GM23248 (cell line): ENCODE measurements at regions not wholly inside any gene's neighbourhood (a gene's known extent, or its start where the extent isn't known, plus 50 kb on each side); places are given as distances from the start of the nearest gene placed in this dataset.

ENCODE experiments used
- DNase-seq: peaks from one replicate; pipeline ENCODE4 v3.0.0-alpha.2; 2015
- H2AFZ ChIP-seq: fragments of 200-600 bp; sonication (generic); 2 replicates; pipeline ENCODE4 v1.6.1; 2016; ENCODE audit warnings: antibody characterized with exemption
- H3F3A ChIP-seq: fragments of 200-600 bp; sonication (generic); 2 replicates; pipeline ENCODE4 v1.6.1; 2016; ENCODE audit warnings: mild to moderate bottlenecking, antibody characterized with exemption, mixed run types; ENCODE audit not compliant: insufficient read depth
- H3K27ac ChIP-seq: fragments of 200-600 bp; sonication (generic); 2 replicates; pipeline ENCODE4 v1.5.1; 2016; ENCODE audit warnings: mild to moderate bottlenecking
- H3K27me3 ChIP-seq: fragments of 200-600 bp; sonication (generic); replicated peaks from 2 replicates; pipeline ENCODE4 v1.6.1; 2016; ENCODE audit warnings: mild to moderate bottlenecking; ENCODE audit not compliant: insufficient read depth
- H3K36me3 ChIP-seq: fragments of 200-600 bp; sonication (generic); 2 replicates; pipeline ENCODE4 v1.6.1; 2016; ENCODE audit warnings: low read depth, mild to moderate bottlenecking
- H3K4me1 ChIP-seq: fragments of 200-600 bp; sonication (generic); 2 replicates; pipeline ENCODE4 v1.6.1; 2016; ENCODE audit warnings: mild to moderate bottlenecking; ENCODE audit not compliant: insufficient read depth
- H3K4me2 ChIP-seq: fragments of 200-600 bp; sonication (generic); one replicate; pipeline ENCODE4 v1.6.1; 2016; ENCODE audit warnings: mild to moderate bottlenecking; ENCODE audit not compliant: unreplicated experiment
- H3K4me3 ChIP-seq: fragments of 200-600 bp; sonication (generic); 2 replicates; pipeline ENCODE4 v1.5.1; 2016; ENCODE audit warnings: mild to moderate bottlenecking
- H3K79me2 ChIP-seq: fragments of 200-600 bp; sonication (generic); 2 replicates; pipeline ENCODE4 v1.6.1; 2016; ENCODE audit warnings: mild to moderate bottlenecking; ENCODE audit not compliant: insufficient read depth
- H3K9ac ChIP-seq: fragments of 200-600 bp; sonication (generic); 2 replicates; pipeline ENCODE4 v1.6.1; 2016; ENCODE audit warnings: mild to moderate bottlenecking
- H3K9me2 ChIP-seq: fragments of 200-600 bp; sonication (generic); 2 replicates; pipeline ENCODE4 v1.6.1; 2016; ENCODE audit warnings: mixed run types, mild to moderate bottlenecking, moderate library complexity; ENCODE audit not compliant: insufficient read depth
- H3K9me3 ChIP-seq: fragments of 200-600 bp; sonication (generic); one replicate; pipeline ENCODE4 v1.6.1; 2017; ENCODE audit warnings: low read depth
- H4K20me1 ChIP-seq: fragments of 200-600 bp; sonication (generic); 2 replicates; pipeline ENCODE4 v1.6.0; 2016; ENCODE audit not compliant: insufficient read depth
- EZH2 ChIP-seq: fragments of 200-600 bp; sonication (generic); IDR thresholded peaks from 2 replicates; pipeline ENCODE4 v1.6.1; 2018; ENCODE audit warnings: antibody characterized with exemption, mild to moderate bottlenecking; ENCODE audit not compliant: insufficient read depth, poor library complexity, severe bottlenecking
- EZH2phosphoT487 ChIP-seq: fragments of 200-600 bp; sonication (generic); IDR thresholded peaks from 2 replicates; pipeline ENCODE4 v1.6.1; 2018; ENCODE audit warnings: antibody characterized with exemption, moderate library complexity, mild to moderate bottlenecking, low read depth; ENCODE audit not compliant: insufficient read depth
- WGBS, 2 experiments: methylation state at CpG; one replicate each; pipeline ENCODE4 v1.1.6; 2015 to 2017; ENCODE audit warnings: low lambda C conversion rate in 2 of 2, low coverage in 1 of 2; ENCODE audit errors: missing lambda C conversion rate in 2 of 2; 5-methylcytosine and 5-hydroxymethylcytosine counted together
- in situ Hi-C: fragments of 300-500 bp; cut with MboI; formaldehyde crosslinking; loops from 2 replicates; pipeline ENCODE4 v1.15.0; 2020

DNA sequence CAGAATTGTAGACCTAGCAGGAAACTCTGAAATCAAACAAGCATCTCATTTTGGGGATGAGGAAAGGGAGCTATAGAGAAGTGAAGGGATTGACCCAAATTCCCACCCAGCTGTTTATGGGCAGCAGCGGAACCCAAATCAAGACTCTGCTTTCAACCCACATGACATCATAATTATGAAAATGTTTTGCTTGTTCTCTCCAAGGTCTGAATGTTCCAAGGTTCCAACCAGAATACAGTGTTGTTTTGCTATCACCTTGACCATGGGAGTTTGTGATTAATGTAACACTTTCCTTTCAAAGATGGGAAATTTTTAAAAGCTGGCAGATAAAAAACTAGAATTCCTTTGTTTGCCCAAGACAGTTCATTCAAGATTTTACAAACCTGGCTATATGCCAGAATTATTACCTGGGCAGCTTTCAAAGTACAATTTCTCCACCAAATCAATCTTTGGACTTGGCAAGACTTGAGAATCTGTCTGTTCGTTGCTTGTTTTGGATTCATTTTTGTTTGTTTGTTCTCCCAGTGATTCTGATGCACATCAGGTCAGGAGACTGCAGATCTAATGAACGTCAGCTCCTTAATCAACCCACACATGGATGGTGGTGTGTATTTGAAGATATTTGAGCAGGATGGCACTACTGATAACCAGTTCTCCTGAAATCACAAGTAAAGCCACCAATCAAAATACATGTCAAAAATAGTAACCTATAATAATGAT lies 322.7 kb downstream of the FOXO1 start:
- in situ Hi-C loops = no loop called here
- no peak for DNase-seq

GRCh38 chr13:40344270-40345148 lies 321.9 kb downstream of the FOXO1 start:
- Histone ChIP-seq H3K9ac (no peak overlapping the region), H3K4me2 (no peak overlapping the region), H3F3A (no peaks in the 10 kb centered on the region), H3K79me2 (no peaks in the 10 kb centered on the region), H3K4me3 (no peak overlapping the region), H3K9me3 (no peaks in the 10 kb centered on the region), H4K20me1 (no peaks in the 10 kb centered on the region), H3K27ac (no peak overlapping the region), H3K27me3 (0 out of 2 replicates have a peak, but pooled peaks cover 7% of the 10 kb centered on the region), H2AFZ (no peak overlapping the region), H3K36me3 (no peaks in the 10 kb centered on the region), H3K4me1 (no peaks in the 10 kb centered on the region; the same call in 1 of the 2 replicates), H3K9me2 (no peaks in the 10 kb centered on the region)
- DNase-seq = no peak
- TF ChIP-seq EZH2phosphoT487 (no peak), EZH2 (no peak)
- WGBS, 2 experiments = 60 to 71% methylated on average over 11 of the region's 11 CpGs
- in situ Hi-C loops = no loop called here

More for the DNA sequence above, 322.7 kb downstream of the FOXO1 start:
- Histone ChIP-seq H3K27me3 (0 out of 2 replicates have a peak, but pooled peaks cover 7% of the 10 kb centered on the region), H3K27ac (no peak overlapping the region), H3K79me2 (no peaks in the 10 kb centered on the region), H3K36me3 (no peaks in the 10 kb centered on the region), H2AFZ (no peak overlapping the region), H3K9ac (no peak overlapping the region), H3K9me2 (no peaks in the 10 kb centered on the region), H3K4me2 (no peak overlapping the region), H3K4me1 (no peaks in the 10 kb centered on the region; the same call in 1 of the 2 replicates), H3K9me3 (no peaks in the 10 kb centered on the region), H4K20me1 (no peaks in the 10 kb centered on the region), H3F3A (no peaks in the 10 kb centered on the region), H3K4me3 (no peak overlapping the region)
- TF ChIP-seq EZH2phosphoT487 = no peak
- TF ChIP-seq EZH2 = no peak
- 25 to 35% methylated on average over 3 of the region's 3 CpGs for WGBS, 2 experiments

GRCh38 chr13:40345149-40345514 lies 321.3 kb downstream of the FOXO1 start:
- 71 to 81% methylated on average over 2 of the region's 2 CpGs for WGBS, 2 experiments
- H3K27me3 ChIP-seq = 0 out of 2 replicates have a peak, but pooled peaks cover 7% of the 10 kb centered on the region
- no peak overlapping the region for H3K9ac ChIP-seq
- no peak for DNase-seq
- no peak overlapping the region for H3K4me2 ChIP-seq
- no peaks in the 10 kb centered on the region for H3K9me3 ChIP-seq
- TF ChIP-seq EZH2phosphoT487 (no peak), EZH2 (no peak)
- no peaks in the 10 kb centered on the region for H3K36me3 ChIP-seq
- no peak overlapping the region for H3K4me3 ChIP-seq
- H3K79me2 ChIP-seq = no peaks in the 10 kb centered on the region
- no peaks in the 10 kb centered on the region for H4K20me1 ChIP-seq
- in situ Hi-C loops = no loop called here
- H3F3A ChIP-seq = no peaks in the 10 kb centered on the region
- no peaks in the 10 kb centered on the region; the same call in 1 of the 2 replicates for H3K4me1 ChIP-seq
- H3K27ac ChIP-seq = no peak overlapping the region
- H2AFZ ChIP-seq = no peak overlapping the region
- no peaks in the 10 kb centered on the region for H3K9me2 ChIP-seq

GRCh38 chr13:40345654-40346372 lies 320.6 kb downstream of the FOXO1 start:
- no peak overlapping the region for H3K4me2 ChIP-seq
- H3K27me3 ChIP-seq = 0 out of 2 replicates have a peak, but pooled peaks cover 7% of the 10 kb centered on the region
- in situ Hi-C loops = no loop called here
- no peaks in the 10 kb centered on the region for H4K20me1 ChIP-seq
- H3K9ac ChIP-seq = no peak overlapping the region
- no peak overlapping the region for H3K27ac ChIP-seq
- no peaks in the 10 kb centered on the region for H3K9me2 ChIP-seq
- no peaks in the 10 kb centered on the region for H3F3A ChIP-seq
- no peaks in the 10 kb centered on the region for H3K9me3 ChIP-seq
- H2AFZ ChIP-seq = no peak overlapping the region
- no peaks in the 10 kb centered on the region; the same call in 1 of the 2 replicates for H3K4me1 ChIP-seq
- no peak for TF ChIP-seq EZH2
- H3K79me2 ChIP-seq = no peaks in the 10 kb centered on the region
- no peaks in the 10 kb centered on the region for H3K36me3 ChIP-seq
- no peak for DNase-seq
- no peak overlapping the region for H3K4me3 ChIP-seq
- WGBS, 2 experiments = 72 to 78% methylated on average over 12 of the region's 12 CpGs
